Astrocyte (in vitro differentiated cells and primary cell): ENCODE measurements at regions not wholly inside any gene's neighbourhood (a gene's known extent, or its start where the extent isn't known, plus 50 kb on each side); places are given as distances from the start of the nearest gene placed in this dataset.

Experiments used
- DNase-seq: peaks from one replicate; pipeline ENCODE4 v3.0.0-alpha.2; 2010; ENCODE audit warnings: low read depth
- FAIRE-seq: peaks from 2 replicates; lab custom pipeline; 2011; peaks lifted over from hg19 to GRCh38; lab: Jason Lieb, UNC
- H2AFZ ChIP-seq: 2 replicates; pipeline ENCODE4 v1.6.0; 2012; ENCODE audit warnings: low read depth, low read length, inconsistent platforms
- H3K27ac ChIP-seq: 2 replicates; pipeline ENCODE4 v1.5.1; 2011; ENCODE audit warnings: low read depth, low read length, inconsistent platforms
- H3K27me3 ChIP-seq: 2 replicates; pipeline ENCODE4 v1.6.0; 2011; ENCODE audit warnings: low read length, inconsistent platforms; ENCODE audit not compliant: insufficient read depth
- H3K36me3 ChIP-seq: 2 replicates; pipeline ENCODE4 v1.5.1; 2011; ENCODE audit warnings: low read length, inconsistent platforms; ENCODE audit not compliant: insufficient read depth
- H3K4me1 ChIP-seq: 2 replicates; pipeline ENCODE4 v1.5.1; 2011; ENCODE audit warnings: low read length, inconsistent platforms; ENCODE audit not compliant: insufficient read depth
- H3K4me2 ChIP-seq: 2 replicates; pipeline ENCODE4 v1.6.0; 2012; ENCODE audit warnings: low read length, inconsistent platforms
- H3K4me3 ChIP-seq: 2 replicates; pipeline ENCODE4 v1.5.1; 2011; ENCODE audit warnings: low read depth, mild to moderate bottlenecking, low read length, inconsistent platforms; ENCODE audit not compliant: insufficient read depth
- H3K79me2 ChIP-seq: 2 replicates; pipeline ENCODE4 v1.6.0; 2012; ENCODE audit warnings: mild to moderate bottlenecking, low read length, inconsistent platforms; ENCODE audit not compliant: insufficient read depth
- H3K9ac ChIP-seq: 2 replicates; pipeline ENCODE4 v1.6.0; 2012; ENCODE audit warnings: mild to moderate bottlenecking, low read length, inconsistent platforms
- H3K9me3 ChIP-seq: 2 replicates; pipeline ENCODE4 v1.5.1; 2012; ENCODE audit warnings: low read depth, mild to moderate bottlenecking, low read length, inconsistent platforms; ENCODE audit not compliant: insufficient read depth
- H4K20me1 ChIP-seq: 2 replicates; pipeline ENCODE4 v1.6.0; 2012; ENCODE audit warnings: low read length, inconsistent platforms; ENCODE audit not compliant: insufficient read depth
- H3K27ac Mint-ChIP-seq: one replicate; pipeline ENCODE4 v1.8.0; 2021; ENCODE audit warnings: mild to moderate bottlenecking, mixed read lengths; ENCODE audit not compliant: unreplicated experiment
- H3K27me3 Mint-ChIP-seq: one replicate; pipeline ENCODE4 v1.8.0; 2021; ENCODE audit warnings: low read depth, mixed read lengths; ENCODE audit not compliant: unreplicated experiment
- H3K36me3 Mint-ChIP-seq: one replicate; pipeline ENCODE4 v1.8.0; 2021; ENCODE audit warnings: low read depth, mixed read lengths; ENCODE audit not compliant: unreplicated experiment
- H3K4me1 Mint-ChIP-seq: one replicate; pipeline ENCODE4 v1.8.0; 2021; ENCODE audit warnings: low read depth, mixed read lengths; ENCODE audit not compliant: unreplicated experiment
- H3K4me3 Mint-ChIP-seq: one replicate; pipeline ENCODE4 v1.8.0; 2021; ENCODE audit warnings: mild to moderate bottlenecking, moderate library complexity, mixed read lengths; ENCODE audit not compliant: unreplicated experiment
- H3K9me3 Mint-ChIP-seq: one replicate; pipeline ENCODE4 v1.8.0; 2021; ENCODE audit warnings: mild to moderate bottlenecking, mixed read lengths; ENCODE audit not compliant: unreplicated experiment
- EZH2 ChIP-seq: IDR thresholded peaks from 2 replicates; pipeline ENCODE4 v1.6.1; 2012; ENCODE audit warnings: mild to moderate bottlenecking, low read length, inconsistent platforms; ENCODE audit not compliant: insufficient read depth
- TF ChIP-seq, protein P1 (sequence below): IDR thresholded peaks from 2 replicates; pipeline ENCODE4 v1.5.1; 2011; ENCODE audit warnings: low read depth, mild to moderate bottlenecking, inconsistent platforms, low read length, moderate library complexity; ENCODE audit not compliant: insufficient read depth

DNA sequence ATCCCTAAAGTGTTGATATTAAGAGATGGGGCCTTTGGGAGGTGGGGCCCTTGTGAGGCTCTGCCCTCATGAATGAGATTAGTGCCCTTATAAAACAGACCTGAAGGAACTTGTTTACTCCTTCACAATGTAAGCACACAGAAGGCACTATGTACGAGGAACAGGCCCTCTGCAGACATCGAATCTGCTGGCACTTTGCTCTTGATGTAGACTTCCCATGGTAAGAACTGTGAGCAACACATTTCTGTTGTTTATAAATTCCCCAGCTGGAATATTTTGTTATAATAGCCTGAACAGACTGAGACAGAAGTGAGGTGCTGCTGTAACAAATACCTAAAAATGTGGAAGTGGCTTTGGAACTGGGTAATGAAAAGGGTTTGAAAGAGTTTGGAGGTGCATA, 193.2 kb downstream of the TGFB2 start:
- Mint-ChIP-seq H3K9me3 (no peaks in the 10 kb centered on the region), H3K4me3 (no peak overlapping the region), H3K27ac (no peak overlapping the region), H3K27me3 (no peaks in the 10 kb centered on the region), H3K36me3 (no peaks in the 10 kb centered on the region), H3K4me1 (no peaks in the 10 kb centered on the region)
- FAIRE-seq (no peak), DNase-seq (no peak)
- H3K4me3 ChIP-seq, result no peak overlapping the region
- H3K9me3 ChIP-seq, result no peaks in the 10 kb centered on the region
- no peaks in the 10 kb centered on the region for H3K79me2 ChIP-seq
- no peak overlapping the region for H2AFZ ChIP-seq
- H3K9ac ChIP-seq, result no peak overlapping the region
- no peak overlapping the region for H3K27ac ChIP-seq
- no peaks in the 10 kb centered on the region for H3K4me1 ChIP-seq
- no peaks in the 10 kb centered on the region for H3K36me3 ChIP-seq
- H4K20me1 ChIP-seq, result no peaks in the 10 kb centered on the region
- no peak for TF ChIP-seq EZH2
- TF ChIP-seq, protein P1, sequence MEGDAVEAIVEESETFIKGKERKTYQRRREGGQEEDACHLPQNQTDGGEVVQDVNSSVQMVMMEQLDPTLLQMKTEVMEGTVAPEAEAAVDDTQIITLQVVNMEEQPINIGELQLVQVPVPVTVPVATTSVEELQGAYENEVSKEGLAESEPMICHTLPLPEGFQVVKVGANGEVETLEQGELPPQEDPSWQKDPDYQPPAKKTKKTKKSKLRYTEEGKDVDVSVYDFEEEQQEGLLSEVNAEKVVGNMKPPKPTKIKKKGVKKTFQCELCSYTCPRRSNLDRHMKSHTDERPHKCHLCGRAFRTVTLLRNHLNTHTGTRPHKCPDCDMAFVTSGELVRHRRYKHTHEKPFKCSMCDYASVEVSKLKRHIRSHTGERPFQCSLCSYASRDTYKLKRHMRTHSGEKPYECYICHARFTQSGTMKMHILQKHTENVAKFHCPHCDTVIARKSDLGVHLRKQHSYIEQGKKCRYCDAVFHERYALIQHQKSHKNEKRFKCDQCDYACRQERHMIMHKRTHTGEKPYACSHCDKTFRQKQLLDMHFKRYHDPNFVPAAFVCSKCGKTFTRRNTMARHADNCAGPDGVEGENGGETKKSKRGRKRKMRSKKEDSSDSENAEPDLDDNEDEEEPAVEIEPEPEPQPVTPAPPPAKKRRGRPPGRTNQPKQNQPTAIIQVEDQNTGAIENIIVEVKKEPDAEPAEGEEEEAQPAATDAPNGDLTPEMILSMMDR, result no peak
- H3K4me2 ChIP-seq, result no peak overlapping the region
- no peaks in the 10 kb centered on the region for H3K27me3 ChIP-seq

DNA sequence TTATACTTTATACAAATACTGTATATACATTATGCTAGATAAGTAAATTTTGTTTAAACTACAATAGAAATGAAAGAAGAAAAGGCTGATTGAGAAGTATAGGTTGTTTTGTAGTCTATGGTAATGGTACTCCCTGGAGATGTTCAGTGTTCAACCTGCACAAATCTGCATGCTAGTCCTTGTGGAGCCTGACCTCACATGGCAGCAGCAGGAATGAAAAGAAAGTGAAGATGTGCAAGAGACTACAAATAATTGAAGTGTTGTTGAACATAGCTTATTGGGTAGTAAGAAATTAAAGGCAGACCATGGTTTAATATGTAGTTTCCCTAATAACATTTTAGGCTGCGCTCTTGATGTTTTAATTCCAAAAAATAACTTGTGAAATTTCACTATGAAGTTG, 201.2 kb downstream of the TGFB2 start:
- Mint-ChIP-seq H3K9me3 (no peaks in the 10 kb centered on the region), H3K27me3 (no peaks in the 10 kb centered on the region), H3K4me1 (peaks cover 6% of the 10 kb centered on the region), H3K27ac (no peak overlapping the region), H3K4me3 (no peak overlapping the region), H3K36me3 (no peaks in the 10 kb centered on the region)
- TF ChIP-seq, protein P1, result no peak
- no peak for TF ChIP-seq EZH2
- Histone ChIP-seq H3K27ac (no peak overlapping the region), H3K4me3 (no peak overlapping the region), H3K4me2 (no peak overlapping the region), H3K9me3 (no peaks in the 10 kb centered on the region), H4K20me1 (no peaks in the 10 kb centered on the region), H3K36me3 (no peaks in the 10 kb centered on the region), H3K9ac (no peak overlapping the region), H3K4me1 (no peaks in the 10 kb centered on the region), H2AFZ (no peak overlapping the region), H3K79me2 (no peaks in the 10 kb centered on the region), H3K27me3 (no peaks in the 10 kb centered on the region)
- FAIRE-seq (no peak), DNase-seq (no peak)

DNA sequence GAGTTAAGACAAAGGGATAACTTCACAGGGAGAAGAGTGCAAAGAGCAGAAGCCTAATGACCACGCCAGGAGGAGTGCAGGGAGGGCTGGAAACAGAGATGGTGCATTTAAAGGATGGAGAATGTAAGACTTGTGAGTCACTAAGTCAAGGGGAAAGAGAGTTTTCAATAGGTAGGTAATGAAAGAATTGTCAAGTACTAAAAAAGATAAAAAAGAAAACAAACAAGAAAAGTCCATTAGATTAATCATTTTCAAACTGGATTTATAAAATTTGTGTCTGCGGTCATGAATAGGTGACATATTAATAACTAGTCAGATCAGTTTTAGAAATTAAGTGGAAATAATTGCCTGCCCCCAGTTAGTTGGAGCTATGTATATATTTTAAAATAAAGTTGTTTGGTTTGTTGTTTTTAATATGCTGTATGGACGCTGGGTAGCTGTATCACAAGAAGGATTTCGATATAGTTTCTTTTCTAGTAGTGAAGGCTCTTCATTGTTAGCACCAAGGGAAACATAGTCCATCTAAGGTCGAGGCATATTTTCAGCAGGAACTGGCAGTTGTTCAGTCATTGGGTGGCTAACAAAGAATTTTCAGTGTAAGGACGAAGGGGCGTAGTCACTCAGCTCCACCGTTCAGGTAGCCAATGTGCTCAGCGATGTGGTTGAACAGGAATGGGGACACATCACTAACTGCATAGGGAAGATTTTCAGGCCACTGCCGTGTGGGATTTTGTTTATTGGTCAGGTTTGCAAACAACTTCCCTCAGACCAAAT, 203.0 kb downstream of the TGFB2 start:
- H3K4me3 Mint-ChIP-seq, result no peak overlapping the region

More for the DNA sequence above, 203.0 kb downstream of the TGFB2 start:
- Histone ChIP-seq H3K27me3 (no peaks in the 10 kb centered on the region), H3K4me3 (no peak overlapping the region), H3K9me3 (no peaks in the 10 kb centered on the region), H3K4me2 (no peak overlapping the region), H4K20me1 (no peaks in the 10 kb centered on the region), H2AFZ (no peak overlapping the region), H3K9ac (no peak overlapping the region), H3K4me1 (no peaks in the 10 kb centered on the region), H3K79me2 (no peaks in the 10 kb centered on the region), H3K36me3 (no peaks in the 10 kb centered on the region), H3K27ac (no peak overlapping the region)
- TF ChIP-seq, protein P1, result no peak
- TF ChIP-seq EZH2, result no peak
- H3K4me1 Mint-ChIP-seq, result peaks cover 6% of the 10 kb centered on the region
- DNase-seq (no peak), FAIRE-seq (no peak)
- no peaks in the 10 kb centered on the region for H3K36me3 Mint-ChIP-seq
- no peaks in the 10 kb centered on the region for H3K27me3 Mint-ChIP-seq
- H3K9me3 Mint-ChIP-seq, result no peaks in the 10 kb centered on the region
- H3K27ac Mint-ChIP-seq, result no peak overlapping the region
